Right atrium auricular region (tissue), 2 donors: ENCODE measurements at regions not wholly inside any gene's neighbourhood (a gene's known extent, or its start where the extent isn't known, plus 50 kb on each side); places are given as distances from the start of the nearest gene placed in this dataset.

Source experiments
- DNase-seq: peaks from one replicate; pipeline ENCODE4 v3.0.0-alpha.2; 2019; ENCODE audit warnings: low spot score
- H3K27ac ChIP-seq, 2 donors: fragments of 200-600 bp; sonication (generic); 1 replicate in 1 of 2; 2 replicates in 1 of 2; pipeline ENCODE4 v1.5.1; 2016 to 2019
- H3K27me3 ChIP-seq, 2 donors: fragments of 200-600 bp; sonication (generic); one replicate each; pipeline versions ENCODE4 v1.5.1 to v1.6.0; 2017 to 2019
- H3K36me3 ChIP-seq: fragments of 200-600 bp; sonication (generic); one replicate; pipeline ENCODE4 v1.5.1; 2016
- H3K4me1 ChIP-seq, 2 donors: fragments of 200-600 bp; sonication (generic); one replicate each; pipeline versions ENCODE4 v1.5.1 to v1.6.0; 2017 to 2019
- H3K4me3 ChIP-seq, 2 donors: fragments of 200-600 bp; sonication (generic); 1 replicate in 1 of 2; 2 replicates in 1 of 2; pipeline ENCODE4 v1.5.1; 2017 to 2019; ENCODE audit warnings: mild to moderate bottlenecking in 1 of 2, moderate library complexity in 1 of 2
- H3K9me3 ChIP-seq, 2 donors: fragments of 200-600 bp; sonication (generic); one replicate each; pipeline ENCODE4 v1.5.1; 2019
- CTCF ChIP-seq, 2 donors: fragments of 200-600 bp; sonication (generic); IDR thresholded peaks; one replicate each; pipeline ENCODE4 v1.5.1; 2019; ENCODE audit warnings: antibody characterized with exemption in 2 of 2

- Histone ChIP-seq H3K27me3 (no peaks in the 10 kb centered on the region), H3K9me3 (no peaks in the 10 kb centered on the region), H3K27ac (no peak overlapping the region), H3K4me3 (no peak overlapping the region), H3K36me3 (no peaks in the 10 kb centered on the region), H3K4me1 (peaks cover 0 to 22% of the 10 kb centered on the region in 2 donors)
- no peak for DNase-seq
- TF ChIP-seq CTCF (IDR thresholded peaks at IDR 0.05), result no peak
Measured at GRCh38 chr2:136242100-136242499, 124.2 kb upstream of the CXCR4 start.

GRCh38 chr2:136239079-136239685 lies 121.2 kb upstream of the CXCR4 start:
- Histone ChIP-seq H3K9me3 (no peaks in the 10 kb centered on the region), H3K4me3 (no peak overlapping the region), H3K36me3 (no peaks in the 10 kb centered on the region), H3K27me3 (no peaks in the 10 kb centered on the region), H3K4me1 (peaks cover 0 to 13% of the 10 kb centered on the region in 2 donors), H3K27ac (peak overlapping the region; percentile 5 to 58)
- no peak for TF ChIP-seq CTCF (IDR thresholded peaks at IDR 0.05)
- DNase-seq, result no peak

GRCh38 chr2:136238286-136239078 lies 120.5 kb upstream of the CXCR4 start:
- no peak for TF ChIP-seq CTCF (IDR thresholded peaks at IDR 0.05)
- no peak for DNase-seq
- Histone ChIP-seq H3K36me3 (no peaks in the 10 kb centered on the region), H3K4me1 (peaks cover 0 to 13% of the 10 kb centered on the region in 2 donors), H3K4me3 (no peak overlapping the region), H3K27me3 (no peaks in the 10 kb centered on the region), H3K9me3 (no peaks in the 10 kb centered on the region), H3K27ac (peak overlapping the region; percentile 50 to 58)

- H3K4me3 ChIP-seq, result no peak overlapping the region
- no peaks in the 10 kb centered on the region for H3K9me3 ChIP-seq
- no peak for TF ChIP-seq CTCF (IDR thresholded peaks at IDR 0.05)
- no peak for DNase-seq
- H3K27ac ChIP-seq, result no peak overlapping the region
- H3K27me3 ChIP-seq, result no peaks in the 10 kb centered on the region
- H3K4me1 ChIP-seq, result peaks cover 0 to 13% of the 10 kb centered on the region in 2 donors
- H3K36me3 ChIP-seq, result no peaks in the 10 kb centered on the region
Measured at GRCh38 chr2:136236019-136236418, 118.1 kb upstream of the CXCR4 start.

GRCh38 chr2:136235546-136235945 lies 117.6 kb upstream of the CXCR4 start:
- H3K4me3 ChIP-seq, result no peak overlapping the region
- no peak overlapping the region for H3K27ac ChIP-seq
- H3K27me3 ChIP-seq, result no peaks in the 10 kb centered on the region
- H3K9me3 ChIP-seq, result no peaks in the 10 kb centered on the region
- peaks cover 0 to 13% of the 10 kb centered on the region in 2 donors for H3K4me1 ChIP-seq
- no peak for DNase-seq
- no peak for TF ChIP-seq CTCF (IDR thresholded peaks at IDR 0.05)
- no peaks in the 10 kb centered on the region for H3K36me3 ChIP-seq
